Epithelial cell of esophagus (primary cell): ENCODE measurements at regions not wholly inside any gene's neighbourhood (a gene's known extent, or its start where the extent isn't known, plus 50 kb on each side); places are given as distances from the start of the nearest gene placed in this dataset.

Source experiments
- DNase-seq: peaks from one replicate; pipeline ENCODE4 v3.0.0; 2010; ENCODE audit warnings: low read depth
- H3K4me3 ChIP-seq: 2 replicates; pipeline ENCODE4 v1.5.1; 2011; ENCODE audit warnings: mild to moderate bottlenecking, low read length, control low read depth
- CTCF ChIP-seq: IDR thresholded peaks from 2 replicates; pipeline ENCODE4 v1.5.1; 2011; ENCODE audit warnings: low read depth, mild to moderate bottlenecking, low read length, control low read depth, inconsistent platforms; ENCODE audit not compliant: insufficient read depth; ENCODE audit errors: missing control alignments

- DNase-seq = no peak
- H3K4me3 ChIP-seq = no peak overlapping the region
- TF ChIP-seq CTCF = no peak
Observed at GRCh38 chr7:20865684-20866083, 79.0 kb upstream of the SP8 start.

- no peak for TF ChIP-seq CTCF
Observed at GRCh38 chr7:20870977-20871376, 84.3 kb upstream of the SP8 start.

GRCh38 chr7:20892776-20893175, 106.1 kb upstream of the SP8 start:
- no peak for TF ChIP-seq CTCF
- DNase-seq = no peak
- no peak overlapping the region for H3K4me3 ChIP-seq

More at GRCh38 chr7:20870977-20871376, 84.3 kb upstream of the SP8 start:
- DNase-seq = no peak
- no peak overlapping the region for H3K4me3 ChIP-seq

GRCh38 chr7:20894806-20895205, 108.1 kb upstream of the SP8 start:
- TF ChIP-seq CTCF = no peak
- H3K4me3 ChIP-seq = no peak overlapping the region
- peak; percentile 59 for DNase-seq

- no peak overlapping the region for H3K4me3 ChIP-seq
- no peak for TF ChIP-seq CTCF
- peak; percentile 80 for DNase-seq
Observed at GRCh38 chr7:20895563-20895962, 108.9 kb upstream of the SP8 start.

- TF ChIP-seq CTCF = no peak
- H3K4me3 ChIP-seq = no peak overlapping the region
- peak; percentile 81 for DNase-seq
Observed at GRCh38 chr7:20896996-20897395, 110.3 kb upstream of the SP8 start.

GRCh38 chr7:20906801-20907453, 120.2 kb upstream of the SP8 start:
- TF ChIP-seq CTCF = no peak
- no peak for DNase-seq
- H3K4me3 ChIP-seq = no peak overlapping the region
